HG03469 (cell line): ENCODE measurements at regions not wholly inside any gene's neighbourhood (a gene's known extent, or its start where the extent isn't known, plus 50 kb on each side); places are given as distances from the start of the nearest gene placed in this dataset.

Experiments used
- ATAC-seq: cut with Tn5 transposase; IDR thresholded peaks from one replicate; pipeline ENCODE4 v1.9.1; 2021; ENCODE audit warnings: mild to moderate bottlenecking, moderate library complexity, moderate number of reproducible peaks; ENCODE audit not compliant: unreplicated experiment

GRCh38 chr14:49401373-49401772 is 184.8 kb downstream of the RPS29 start:
- no peak for ATAC-seq

GRCh38 chr14:49396801-49397200 is 189.4 kb downstream of the RPS29 start:
- ATAC-seq, result no peak

GRCh38 chr14:49381778-49382177 is 204.4 kb downstream of the RPS29 start:
- no peak for ATAC-seq

GRCh38 chr14:49367696-49368095 is 218.5 kb downstream of the RPS29 start:
- ATAC-seq, result peak; percentile 77

- no peak for ATAC-seq
These were observed 219.8 kb downstream of the RPS29 start for GRCh38 chr14:49366416-49366815.

GRCh38 chr14:49364752-49365117 is 221.4 kb downstream of the RPS29 start:
- no peak for ATAC-seq

- ATAC-seq, result no peak
These were observed 222.1 kb downstream of the RPS29 start for GRCh38 chr14:49363821-49364751.

GRCh38 chr14:49362916-49363315 is 223.3 kb downstream of the RPS29 start:
- ATAC-seq, result no peak

GRCh38 chr14:49339130-49339529 is 247.1 kb downstream of the RPS29 start:
- ATAC-seq, result no peak

GRCh38 chr14:49319810-49320209 is 266.4 kb downstream of the RPS29 start:
- ATAC-seq, result no peak

GRCh38 chr14:49315570-49315969 is 270.6 kb downstream of the RPS29 start:
- no peak for ATAC-seq

- no peak for ATAC-seq
These were observed 271.4 kb downstream of the RPS29 start for GRCh38 chr14:49314737-49315136.

GRCh38 chr14:49313108-49313507 is 273.1 kb downstream of the RPS29 start:
- no peak for ATAC-seq

- ATAC-seq, result no peak
These were observed 275.9 kb downstream of the RPS29 start for GRCh38 chr14:49310298-49310697.

GRCh38 chr14:49306152-49306751 is 279.9 kb downstream of the RPS29 start:
- peak; percentile 65 for ATAC-seq

GRCh38 chr14:49303946-49304516 is 282.1 kb downstream of the RPS29 start:
- ATAC-seq, result no peak

- no peak for ATAC-seq
These were observed 289.1 kb downstream of the RPS29 start for GRCh38 chr14:49297102-49297501.

- no peak for ATAC-seq
These were observed 291.5 kb downstream of the RPS29 start for GRCh38 chr14:49294621-49295148.

GRCh38 chr14:49287004-49287403 is 299.2 kb downstream of the RPS29 start:
- no peak for ATAC-seq

GRCh38 chr14:49286257-49286983 is 299.8 kb downstream of the RPS29 start:
- ATAC-seq, result no peak

- no peak for ATAC-seq
These were observed 305.6 kb downstream of the RPS29 start for GRCh38 chr14:49280566-49280965.
